ENCODE measurements at regions not wholly inside any gene's neighbourhood (a gene's known extent, or its start where the extent isn't known, plus 50 kb on each side); places are given as distances from the start of the nearest gene placed in this dataset.
A peak's percentile ranks its signal among the peaks of the same experiment; 100 is the strongest.

- TF ChIP-seq NFAT5 (CRISPR knock-in tag; IDR thresholded peaks at IDR 0.05) (no peak), NPAS2 (CRISPR knock-in tag; IDR thresholded peaks at IDR 0.05; ENCODE audit: borderline replicate concordance) (no peak), ZNF512 (CRISPR knock-in tag; IDR thresholded peaks at IDR 0.05) (no peak), ZNF513 (CRISPR knock-in tag; conservative IDR thresholded peaks at IDR 0.05) (no peak), ZFP36 (IDR thresholded peaks at IDR 0.05; ENCODE audit: borderline replicate concordance, low read depth, low read length, partially characterized antibody) (no peak), ATF5 (CRISPR knock-in tag; IDR thresholded peaks at IDR 0.05; ENCODE audit: low read depth) (no peak), ZNF747 (CRISPR knock-in tag; IDR thresholded peaks at IDR 0.05; ENCODE audit: borderline replicate concordance) (no peak), TMF1 (CRISPR knock-in tag; IDR thresholded peaks at IDR 0.05; ENCODE audit: low read depth) (no peak), NRL (CRISPR knock-in tag; IDR thresholded peaks at IDR 0.05; ENCODE audit: borderline replicate concordance) (0 out of 2 replicates have a peak, but pooled peaks have one; percentile 23), TGIF2 (CRISPR knock-in tag; IDR thresholded peaks at IDR 0.05) (0 out of 2 replicates have a peak, but pooled peaks have one; percentile 49), STAG1 (CRISPR knock-in tag; IDR thresholded peaks at IDR 0.05) (peak; percentile 61), ZNF431 (CRISPR knock-in tag; IDR thresholded peaks at IDR 0.05; ENCODE audit: borderline replicate concordance, low read depth) (no peak), REST (IDR thresholded peaks at IDR 0.05; ENCODE audit: borderline replicate concordance in 1 of 2, low read depth in 1 of 2, low read length in 2 of 2) (no peak), JARID2 (CRISPR knock-in tag; IDR thresholded peaks at IDR 0.05; ENCODE audit: insufficient replicate concordance) (no peak), FOXJ3 (CRISPR knock-in tag; IDR thresholded peaks at IDR 0.05; ENCODE audit: borderline replicate concordance) (peak; percentile 85; the same call in 1 of the 2 replicates), FOXK2 (IDR thresholded peaks at IDR 0.05) (no peak)
Observed at GRCh38 chr5:154653418-154653763, 101.8 kb upstream of the LARP1 start (continued).
